HUES6 (cell line): ENCODE measurements at regions not wholly inside any gene's neighbourhood (a gene's known extent, or its start where the extent isn't known, plus 50 kb on each side); places are given as distances from the start of the nearest gene placed in this dataset.
"Not testable (repeated sequence)": the region's sequence is repeated elsewhere in the genome, so short reads cannot be mapped to it uniquely, and the experiment has no call there.

Source experiments
- H3K27ac ChIP-seq: 2 replicates; pipeline ENCODE4 v1.7.0; 2013; ENCODE audit warnings: low read depth, mild to moderate bottlenecking, low read length, inconsistent platforms
- H3K27me3 ChIP-seq: 2 replicates; pipeline ENCODE4 v1.6.1; 2013; ENCODE audit warnings: low read length; ENCODE audit not compliant: control insufficient read depth, insufficient read depth
- H3K36me3 ChIP-seq: 2 replicates; pipeline ENCODE4 v1.6.1; 2013; ENCODE audit warnings: low read length; ENCODE audit not compliant: control insufficient read depth, insufficient read depth
- H3K4me1 ChIP-seq: 2 replicates; pipeline ENCODE4 v1.6.1; 2013; ENCODE audit warnings: low read length; ENCODE audit not compliant: control insufficient read depth, insufficient read depth
- H3K4me3 ChIP-seq: 2 replicates; pipeline ENCODE4 v1.5.1; 2013; ENCODE audit warnings: low read depth, low read length
- H3K9ac ChIP-seq: one replicate; pipeline ENCODE4 v1.6.1; 2013; ENCODE audit warnings: mild to moderate bottlenecking, low read length
- H3K9me3 ChIP-seq: 2 replicates; pipeline ENCODE4 v1.6.1; 2013; ENCODE audit warnings: low read depth, low read length; ENCODE audit not compliant: control insufficient read depth, insufficient read depth

GRCh38 chr5:85388770-85389169 lies 1004.1 kb upstream of the EDIL3 start:
- no peak overlapping the region for H3K9ac ChIP-seq
- no peaks in the 10 kb centered on the region for H3K36me3 ChIP-seq
- no peaks in the 10 kb centered on the region for H3K9me3 ChIP-seq
- no peak overlapping the region for H3K4me3 ChIP-seq
- H3K27ac ChIP-seq = no peak overlapping the region
- no peaks in the 10 kb centered on the region for H3K27me3 ChIP-seq
- H3K4me1 ChIP-seq = no peaks in the 10 kb centered on the region

- H3K4me3 ChIP-seq, H3K27ac ChIP-seq, H3K9me3 ChIP-seq, H3K9ac ChIP-seq, H3K4me1 ChIP-seq, H3K36me3 ChIP-seq, H3K27me3 ChIP-seq: not testable (repeated sequence)
Observed at GRCh38 chr5:85392309-85392708, 1007.6 kb upstream of the EDIL3 start.

- Histone ChIP-seq H3K4me1 (no peaks in the 10 kb centered on the region), H3K9ac (no peak overlapping the region), H3K36me3 (no peaks in the 10 kb centered on the region), H3K9me3 (no peaks in the 10 kb centered on the region), H3K27me3 (no peaks in the 10 kb centered on the region), H3K4me3 (no peak overlapping the region), H3K27ac (no peak overlapping the region)
Observed at GRCh38 chr5:85395526-85395925, 1010.8 kb upstream of the EDIL3 start.

GRCh38 chr5:85397451-85397850 lies 1012.8 kb upstream of the EDIL3 start:
- Histone ChIP-seq H3K36me3 (no peaks in the 10 kb centered on the region), H3K4me3 (no peak overlapping the region), H3K4me1 (no peaks in the 10 kb centered on the region), H3K9ac (no peak overlapping the region), H3K27ac (no peak overlapping the region), H3K9me3 (no peaks in the 10 kb centered on the region), H3K27me3 (no peaks in the 10 kb centered on the region)

- Histone ChIP-seq H3K27ac (no peak overlapping the region), H3K4me3 (no peak overlapping the region), H3K36me3 (no peaks in the 10 kb centered on the region), H3K27me3 (no peaks in the 10 kb centered on the region), H3K4me1 (no peaks in the 10 kb centered on the region), H3K9me3 (peaks cover 12% of the 10 kb centered on the region; the same call in 1 of the 2 replicates), H3K9ac (no peak overlapping the region)
Observed at GRCh38 chr5:85428426-85428934, 1043.8 kb upstream of the EDIL3 start.

- peaks cover 12% of the 10 kb centered on the region; the same call in 1 of the 2 replicates for H3K9me3 ChIP-seq
Observed at GRCh38 chr5:85431726-85432125, 1047.0 kb upstream of the EDIL3 start.

GRCh38 chr5:85441156-85441555 lies 1056.5 kb upstream of the EDIL3 start:
- H3K4me3 ChIP-seq = no peak overlapping the region
- H3K4me1 ChIP-seq = no peaks in the 10 kb centered on the region
- H3K27ac ChIP-seq = no peak overlapping the region
- H3K27me3 ChIP-seq = no peaks in the 10 kb centered on the region
- no peaks in the 10 kb centered on the region for H3K9me3 ChIP-seq
- no peaks in the 10 kb centered on the region for H3K36me3 ChIP-seq
- no peak overlapping the region for H3K9ac ChIP-seq

More at GRCh38 chr5:85431726-85432125, 1047.0 kb upstream of the EDIL3 start:
- H3K36me3 ChIP-seq, H3K4me3 ChIP-seq, H3K4me1 ChIP-seq, H3K27ac ChIP-seq, H3K27me3 ChIP-seq, H3K9ac ChIP-seq: not testable (repeated sequence)

- no peaks in the 10 kb centered on the region for H3K36me3 ChIP-seq
- H3K27ac ChIP-seq = no peak overlapping the region
- H3K4me3 ChIP-seq = no peak overlapping the region
- H3K27me3 ChIP-seq = no peaks in the 10 kb centered on the region
- no peaks in the 10 kb centered on the region for H3K9me3 ChIP-seq
- no peak overlapping the region for H3K9ac ChIP-seq
- H3K4me1 ChIP-seq = no peaks in the 10 kb centered on the region
Observed at GRCh38 chr5:85441853-85442252, 1057.2 kb upstream of the EDIL3 start.

GRCh38 chr5:85452322-85453025 lies 1067.8 kb upstream of the EDIL3 start:
- Histone ChIP-seq H3K4me3 (no peak overlapping the region), H3K27me3 (no peaks in the 10 kb centered on the region), H3K4me1 (no peaks in the 10 kb centered on the region; the same call in 1 of the 2 replicates), H3K9me3 (no peaks in the 10 kb centered on the region), H3K36me3 (no peaks in the 10 kb centered on the region), H3K27ac (no peak overlapping the region), H3K9ac (no peak overlapping the region)

GRCh38 chr5:85453026-85453349 lies 1068.3 kb upstream of the EDIL3 start:
- no peak overlapping the region for H3K27ac ChIP-seq
- no peaks in the 10 kb centered on the region for H3K36me3 ChIP-seq
- H3K4me3 ChIP-seq = no peak overlapping the region
- H3K27me3 ChIP-seq = no peaks in the 10 kb centered on the region
- H3K4me1 ChIP-seq = no peaks in the 10 kb centered on the region; the same call in 1 of the 2 replicates
- no peaks in the 10 kb centered on the region for H3K9me3 ChIP-seq
- no peak overlapping the region for H3K9ac ChIP-seq

- Histone ChIP-seq H3K9me3 (no peaks in the 10 kb centered on the region), H3K9ac (no peak overlapping the region), H3K4me1 (no peaks in the 10 kb centered on the region), H3K4me3 (no peak overlapping the region), H3K27ac (no peak overlapping the region), H3K27me3 (no peaks in the 10 kb centered on the region), H3K36me3 (no peaks in the 10 kb centered on the region)
Observed at GRCh38 chr5:85458319-85458718, 1073.6 kb upstream of the EDIL3 start.
